GM18867 (cell line): ENCODE measurements at regions not wholly inside any gene's neighbourhood (a gene's known extent, or its start where the extent isn't known, plus 50 kb on each side); places are given as distances from the start of the nearest gene placed in this dataset.

Source experiments
- ATAC-seq: cut with Tn5 transposase; IDR thresholded peaks from one replicate; pipeline ENCODE4 v1.9.1; 2021; ENCODE audit warnings: mild to moderate bottlenecking, moderate library complexity; ENCODE audit not compliant: unreplicated experiment

DNA sequence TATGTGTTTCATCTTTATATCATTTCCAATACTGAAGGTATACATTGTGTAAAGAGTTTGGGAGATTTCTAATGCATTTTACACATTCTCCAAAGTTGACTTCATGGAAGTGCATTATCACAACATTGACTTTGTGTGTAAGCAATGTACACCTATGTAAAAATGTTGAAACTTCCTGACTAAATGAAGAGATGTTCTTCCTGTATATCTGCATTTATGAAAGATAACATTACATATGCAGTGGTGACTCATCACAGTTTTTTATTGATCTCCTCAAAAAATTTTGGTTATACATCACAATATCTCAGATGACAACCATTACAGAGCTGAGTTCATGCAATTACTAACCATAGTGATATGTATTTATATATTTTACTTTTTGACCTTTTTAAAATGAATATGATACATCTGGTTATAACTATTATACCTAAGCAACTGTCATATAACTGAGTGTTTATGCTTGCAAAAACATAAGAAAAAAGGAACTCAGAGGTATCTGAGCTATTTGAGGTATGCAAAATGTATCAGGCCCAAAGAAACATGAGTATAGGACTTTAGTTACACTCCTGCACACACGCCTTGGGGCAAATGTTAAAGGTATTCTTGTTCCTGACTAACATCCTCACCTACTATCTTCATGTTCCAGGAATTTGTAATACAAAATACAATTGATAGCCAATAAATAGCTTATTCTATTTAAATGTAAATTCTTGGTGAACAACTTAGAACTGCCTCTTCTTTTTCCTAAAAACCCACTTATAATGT, 88.2 kb upstream of the OLFM3 start:
- no peak for ATAC-seq

DNA sequence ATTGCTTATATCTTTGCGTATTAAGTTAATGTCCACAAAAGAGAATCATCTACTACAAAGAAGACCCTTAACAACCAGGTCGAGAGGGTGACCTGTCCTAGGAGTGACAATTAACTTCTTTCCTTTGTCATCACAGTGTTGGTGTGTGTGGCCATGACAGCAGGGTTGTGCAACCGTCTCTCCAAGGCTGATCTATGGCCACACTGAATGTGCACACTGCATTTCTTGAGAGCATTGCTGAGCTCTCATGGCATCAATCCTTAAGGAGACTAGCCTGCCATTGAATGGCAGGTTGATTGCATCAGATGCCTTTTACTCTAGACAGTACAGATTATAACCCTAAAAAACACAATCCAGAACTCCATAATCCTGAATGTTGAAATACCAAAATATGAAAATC, 86.5 kb upstream of the OLFM3 start:
- ATAC-seq = no peak

DNA sequence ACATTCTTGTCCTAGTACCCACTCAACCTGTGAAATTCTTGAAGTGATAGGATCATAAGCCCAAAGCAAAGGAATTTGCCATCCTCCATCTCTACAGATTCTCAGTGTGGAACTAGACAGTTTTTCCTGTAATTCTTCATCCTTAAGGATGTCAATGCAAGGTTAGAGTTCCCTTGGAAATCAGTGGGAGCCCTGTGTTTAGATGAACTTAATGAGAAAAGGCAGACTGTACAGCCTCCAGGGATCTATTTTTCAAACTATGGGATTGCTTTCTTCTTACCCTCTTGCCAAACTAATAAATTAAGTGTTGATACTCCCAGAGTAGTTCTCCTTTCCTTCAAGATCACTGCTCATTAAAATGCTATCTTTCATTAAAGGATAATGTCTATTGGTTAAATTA, 78.1 kb upstream of the OLFM3 start:
- ATAC-seq = no peak

DNA sequence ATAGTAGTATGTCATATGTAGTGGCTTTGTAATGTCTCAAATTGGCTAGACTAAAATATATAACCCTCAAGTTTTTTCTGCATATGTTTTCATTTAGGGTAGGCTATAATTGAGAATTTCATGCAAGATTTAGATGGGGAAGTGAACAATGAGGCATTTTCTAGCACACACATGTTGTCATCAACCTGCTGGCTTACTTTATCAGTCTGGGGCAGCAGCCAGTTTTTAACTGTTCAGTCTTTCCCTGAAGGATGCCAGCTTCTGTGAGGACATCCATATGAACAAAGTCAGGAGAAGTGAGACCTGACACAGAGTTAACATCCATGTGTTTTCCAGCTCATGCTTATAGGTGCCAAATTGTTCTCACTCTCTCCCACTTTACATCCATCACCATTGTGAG, 74.7 kb upstream of the OLFM3 start:
- no peak for ATAC-seq

DNA sequence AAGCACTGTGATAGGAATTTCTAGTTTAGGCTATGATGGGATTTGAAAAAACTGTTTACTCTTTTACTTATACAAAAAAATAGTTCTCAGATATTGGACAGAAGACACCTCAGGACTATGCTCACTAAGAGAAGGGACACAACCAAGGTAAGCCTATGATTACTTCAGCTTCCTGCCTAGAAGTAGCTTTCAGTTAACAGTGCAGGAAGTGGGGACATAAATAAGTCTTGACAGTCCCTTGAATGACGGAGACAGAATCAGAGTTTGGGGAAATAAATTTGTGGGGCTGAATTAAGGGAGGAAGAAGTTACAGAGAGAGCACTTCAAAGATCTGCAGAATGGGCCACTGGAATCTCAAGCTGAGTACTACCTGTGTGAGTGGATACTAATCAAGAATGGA, 53.8 kb upstream of the OLFM3 start:
- no peak for ATAC-seq

DNA sequence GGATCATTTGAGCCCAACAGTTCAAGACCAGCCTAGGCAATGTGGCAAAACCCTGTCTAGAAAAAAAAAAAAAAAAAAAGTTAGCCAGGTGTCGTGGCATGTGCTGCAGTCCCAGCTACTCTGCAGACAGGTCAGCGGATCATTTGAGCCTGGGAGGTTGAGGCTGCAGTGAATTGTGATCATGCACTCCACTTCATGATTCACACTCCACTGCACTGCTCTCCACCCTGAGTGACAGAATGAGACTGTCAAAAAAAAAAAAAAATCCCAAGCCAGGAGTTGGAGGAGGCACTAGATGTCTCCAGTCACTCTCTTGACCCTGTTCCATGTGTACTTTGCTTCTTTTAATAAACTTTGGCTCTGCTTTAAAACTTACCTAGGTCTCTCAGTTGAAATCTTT, 51.0 kb upstream of the OLFM3 start:
- ATAC-seq = no peak
